ENCODE measurements at regions not wholly inside any gene's neighbourhood (a gene's known extent, or its start where the extent isn't known, plus 50 kb on each side); places are given as distances from the start of the nearest gene placed in this dataset.

DNA sequence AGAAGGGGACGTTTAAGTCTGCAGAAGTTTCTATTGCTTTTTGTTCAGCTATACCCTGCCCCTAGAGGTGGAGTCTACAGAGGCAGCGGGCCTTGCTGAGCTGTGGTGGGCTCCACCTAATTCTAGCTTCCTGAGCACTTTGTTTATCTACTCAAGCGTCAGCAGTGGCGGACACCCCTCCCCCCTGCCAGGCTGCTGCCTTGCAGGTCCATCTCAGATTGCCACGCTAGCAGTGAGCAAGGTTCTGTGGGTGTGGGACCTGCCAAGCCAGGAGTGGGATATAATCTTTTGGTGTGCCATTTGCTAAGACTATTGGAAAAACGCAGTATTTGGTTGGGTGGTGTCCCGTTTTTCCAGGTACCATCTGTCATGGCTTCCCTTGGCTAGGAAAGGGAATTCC lies 147.3 kb upstream of the PRPS1L1 start:
- TF ChIP-seq EP300 (IDR thresholded peaks at IDR 0.05) = no peak
- no peak for TF ChIP-seq POLR2A (IDR thresholded peaks at IDR 0.05)
- TF ChIP-seq, protein P1, sequence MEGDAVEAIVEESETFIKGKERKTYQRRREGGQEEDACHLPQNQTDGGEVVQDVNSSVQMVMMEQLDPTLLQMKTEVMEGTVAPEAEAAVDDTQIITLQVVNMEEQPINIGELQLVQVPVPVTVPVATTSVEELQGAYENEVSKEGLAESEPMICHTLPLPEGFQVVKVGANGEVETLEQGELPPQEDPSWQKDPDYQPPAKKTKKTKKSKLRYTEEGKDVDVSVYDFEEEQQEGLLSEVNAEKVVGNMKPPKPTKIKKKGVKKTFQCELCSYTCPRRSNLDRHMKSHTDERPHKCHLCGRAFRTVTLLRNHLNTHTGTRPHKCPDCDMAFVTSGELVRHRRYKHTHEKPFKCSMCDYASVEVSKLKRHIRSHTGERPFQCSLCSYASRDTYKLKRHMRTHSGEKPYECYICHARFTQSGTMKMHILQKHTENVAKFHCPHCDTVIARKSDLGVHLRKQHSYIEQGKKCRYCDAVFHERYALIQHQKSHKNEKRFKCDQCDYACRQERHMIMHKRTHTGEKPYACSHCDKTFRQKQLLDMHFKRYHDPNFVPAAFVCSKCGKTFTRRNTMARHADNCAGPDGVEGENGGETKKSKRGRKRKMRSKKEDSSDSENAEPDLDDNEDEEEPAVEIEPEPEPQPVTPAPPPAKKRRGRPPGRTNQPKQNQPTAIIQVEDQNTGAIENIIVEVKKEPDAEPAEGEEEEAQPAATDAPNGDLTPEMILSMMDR (IDR thresholded peaks at IDR 0.05) = no peak
- no peak overlapping the region for H3K4me3 ChIP-seq
- H3K9me3 ChIP-seq = no peaks in the 10 kb centered on the region
- peaks cover 0 to 23% (median 0%) of the 10 kb centered on the region in 4 donors for H3K4me1 ChIP-seq
- 89 to 93% methylated on average over 7 of the region's 7 CpGs for WGBS, 2 donors
- no peaks in the 10 kb centered on the region for H3K27me3 ChIP-seq
- no peak overlapping the region for H3K27ac ChIP-seq
- H3K36me3 ChIP-seq = no peaks in the 10 kb centered on the region
- DNase-seq (ENCODE audit: low spot score in 2 of 2) = no peak

DNA sequence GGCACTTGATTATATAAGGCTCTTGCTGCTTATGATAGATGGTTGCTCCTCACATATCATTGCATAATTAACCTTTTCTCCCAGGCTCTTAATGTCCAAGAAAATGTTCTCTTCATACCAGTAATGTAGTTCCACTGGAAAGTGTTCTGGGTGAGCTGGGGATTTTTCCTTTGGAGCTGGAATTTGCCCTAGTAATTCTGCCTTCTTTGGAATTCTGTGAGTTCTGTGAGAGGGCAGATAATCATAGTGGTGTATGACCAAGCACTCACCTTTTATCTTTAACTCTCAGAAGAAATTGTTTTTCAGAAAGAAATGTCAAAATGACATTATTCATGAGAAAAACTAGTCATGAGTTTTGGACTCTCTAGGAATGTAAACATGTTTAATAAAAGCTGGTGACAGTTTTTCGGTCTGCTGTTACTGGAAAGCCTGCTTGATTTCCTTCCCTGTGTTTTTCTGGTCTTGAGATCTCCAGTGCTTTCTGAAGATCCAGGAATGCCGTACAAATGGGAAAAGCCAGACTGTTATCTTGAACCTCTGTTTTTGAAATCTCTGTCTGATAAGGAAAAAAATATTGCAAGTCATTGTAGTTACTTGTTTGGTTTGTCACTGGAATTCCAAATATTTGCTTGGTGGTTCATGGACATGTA lies 148.3 kb upstream of the PRPS1L1 start:
- WGBS, 2 donors = 39 to 40% methylated on average over 2 of the region's 2 CpGs
- TF ChIP-seq, protein P1 (IDR thresholded peaks at IDR 0.05) = no peak
- TF ChIP-seq EP300 (IDR thresholded peaks at IDR 0.05) = no peak
- TF ChIP-seq POLR2A (IDR thresholded peaks at IDR 0.05) = no peak
- no peak for DNase-seq (ENCODE audit: low spot score in 2 of 2)
- no peak overlapping the region for H3K27ac ChIP-seq
- H3K4me1 ChIP-seq = peaks cover 0 to 23% (median 0%) of the 10 kb centered on the region in 4 donors
- no peaks in the 10 kb centered on the region for H3K36me3 ChIP-seq
- H3K27me3 ChIP-seq = no peaks in the 10 kb centered on the region
- H3K9me3 ChIP-seq = no peaks in the 10 kb centered on the region
- no peak overlapping the region for H3K4me3 ChIP-seq

DNA sequence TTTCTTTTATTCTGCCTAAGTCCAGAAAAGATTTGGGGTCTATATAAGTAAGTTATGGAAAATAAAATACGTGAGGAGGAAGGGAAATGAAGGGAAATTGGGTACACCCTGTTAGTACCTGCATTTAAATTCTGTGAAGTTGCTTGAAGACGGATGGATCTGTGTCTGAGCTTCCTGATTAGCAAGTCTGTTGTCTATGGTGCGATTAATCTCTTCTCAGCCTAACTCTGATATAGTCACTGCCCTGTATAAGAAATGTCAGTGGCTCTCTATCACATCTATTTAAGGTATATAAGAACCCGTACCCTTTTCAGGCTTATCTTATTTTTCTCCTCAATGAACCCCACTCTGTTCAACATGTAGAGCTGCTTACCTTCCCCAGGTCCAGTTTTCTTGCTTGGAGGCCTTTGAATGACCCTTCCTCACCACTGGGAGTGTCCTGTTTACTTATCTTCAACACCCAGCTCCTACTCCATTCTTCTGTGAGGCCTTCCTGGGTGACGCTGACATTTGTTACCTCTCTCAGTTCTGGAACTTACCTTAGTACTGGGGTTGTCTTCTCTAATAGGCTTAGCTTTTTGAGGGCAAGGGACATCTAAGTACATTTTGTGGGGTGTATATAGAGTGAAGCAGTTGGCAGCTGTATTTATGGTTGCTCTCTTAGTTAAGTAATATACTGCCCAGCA lies 149.6 kb upstream of the PRPS1L1 start:
- Histone ChIP-seq H3K9me3 (no peaks in the 10 kb centered on the region), H3K4me3 (no peak overlapping the region), H3K27ac (no peak overlapping the region), H3K4me1 (peaks cover 0 to 23% (median 0%) of the 10 kb centered on the region in 4 donors), H3K36me3 (no peaks in the 10 kb centered on the region), H3K27me3 (no peaks in the 10 kb centered on the region)
- DNase-seq (ENCODE audit: low spot score in 2 of 2) = no peak
- WGBS, 2 donors = 93 to 94% methylated on average over 5 of the region's 5 CpGs
- TF ChIP-seq EP300 (IDR thresholded peaks at IDR 0.05) (no peak), POLR2A (IDR thresholded peaks at IDR 0.05) (no peak)
- TF ChIP-seq, protein P1 (IDR thresholded peaks at IDR 0.05) = no peak

DNA sequence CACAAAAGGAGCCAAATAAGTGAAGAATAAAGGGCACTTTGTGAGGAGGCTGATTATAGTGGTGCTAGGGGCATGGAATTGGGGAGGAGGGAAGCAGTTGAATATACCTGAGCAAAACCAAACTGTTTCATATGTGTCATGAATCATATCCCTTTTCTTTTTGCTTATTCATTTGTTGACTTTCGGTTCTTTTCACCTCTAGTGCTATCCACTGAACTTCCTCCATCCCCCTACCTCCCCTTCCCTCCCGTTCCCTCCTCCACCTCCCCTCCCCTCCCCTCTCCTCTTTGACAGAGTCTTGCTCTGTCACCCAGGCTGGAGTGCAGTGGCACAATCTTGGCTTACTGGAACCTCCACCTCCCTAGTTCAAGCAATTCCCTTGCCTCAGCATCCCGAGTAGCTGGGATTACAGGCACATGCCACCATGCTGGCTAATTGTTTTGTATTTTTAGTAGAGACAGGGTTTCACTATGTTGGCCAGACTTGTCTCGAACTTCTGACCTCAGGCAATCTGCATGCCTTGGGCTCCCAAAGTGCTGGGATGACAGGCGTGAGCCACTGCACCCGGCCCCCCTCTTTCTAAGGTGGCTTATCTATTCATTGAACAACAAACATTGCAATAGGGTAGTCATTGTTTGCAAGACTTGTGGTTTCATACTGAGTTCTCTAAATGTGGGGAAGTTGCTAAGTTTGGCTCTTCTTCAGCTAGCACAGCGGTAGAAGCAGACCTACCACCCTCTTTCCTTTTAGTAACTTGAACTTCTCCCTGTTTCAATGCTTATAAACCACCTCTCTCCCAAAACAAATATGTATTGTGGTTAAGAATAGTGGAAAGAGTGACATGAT lies 150.4 kb upstream of the PRPS1L1 start:
- peak overlapping the region in 1 of 4 donors; percentile 14 for H3K4me3 ChIP-seq
- H3K27me3 ChIP-seq = no peaks in the 10 kb centered on the region
- no peaks in the 10 kb centered on the region for H3K36me3 ChIP-seq
- H3K9me3 ChIP-seq = no peaks in the 10 kb centered on the region
- H3K4me1 ChIP-seq = peaks cover 0 to 23% (median 0%) of the 10 kb centered on the region in 4 donors
- WGBS, 2 donors = 58 to 63% methylated on average over 7 of the region's 7 CpGs
- TF ChIP-seq, protein P1 (IDR thresholded peaks at IDR 0.05) = no peak
- peak in 1 of 2 donors; percentile 37 for TF ChIP-seq EP300 (IDR thresholded peaks at IDR 0.05)
- DNase-seq (ENCODE audit: low spot score in 2 of 2) = no peak
- no peak overlapping the region for H3K27ac ChIP-seq

DNA sequence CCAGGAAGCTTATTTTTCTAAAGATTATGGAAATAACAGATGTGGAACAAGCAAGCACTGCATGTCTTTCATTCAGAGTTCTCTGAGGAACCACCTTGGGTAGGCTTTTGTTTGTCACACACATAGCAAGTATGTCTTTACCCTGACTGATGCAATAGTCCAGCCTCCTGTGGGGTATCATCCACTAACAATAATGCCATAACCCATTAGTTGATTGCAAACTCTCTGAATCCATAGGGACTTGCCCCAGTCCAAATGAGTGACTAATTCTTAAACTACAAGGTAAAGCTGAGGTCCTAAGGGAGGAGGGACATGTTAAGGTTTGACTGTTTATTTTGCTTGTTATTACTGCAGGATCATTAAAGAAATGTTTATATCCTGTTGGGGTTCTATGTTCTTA lies 151.4 kb upstream of the PRPS1L1 start:
- Histone ChIP-seq H3K4me3 (no peak overlapping the region), H3K4me1 (peaks cover 0 to 23% (median 0%) of the 10 kb centered on the region in 4 donors), H3K27ac (no peak overlapping the region), H3K27me3 (no peaks in the 10 kb centered on the region), H3K36me3 (no peaks in the 10 kb centered on the region), H3K9me3 (no peaks in the 10 kb centered on the region)
- no peak for TF ChIP-seq EP300 (IDR thresholded peaks at IDR 0.05)
- no peak for TF ChIP-seq POLR2A (IDR thresholded peaks at IDR 0.05)
- TF ChIP-seq, protein P1 (IDR thresholded peaks at IDR 0.05) = no peak
- no peak for DNase-seq (ENCODE audit: low spot score in 2 of 2)

Measured in tibial nerve (tissue), 4 donors.